SKM-1 (cell line): ENCODE measurements at regions not wholly inside any gene's neighbourhood (a gene's known extent, or its start where the extent isn't known, plus 50 kb on each side); places are given as distances from the start of the nearest gene placed in this dataset.

Experiments
- DNase-seq: peaks from one replicate; lab custom pipeline; 2025; ENCODE audit not compliant: unreplicated experiment; lab: John Stamatoyannopoulos, UW

- DNase-seq: no peak
Observed at GRCh38 chr13:108156749-108157148, 58.6 kb downstream of the LIG4 start.

DNA sequence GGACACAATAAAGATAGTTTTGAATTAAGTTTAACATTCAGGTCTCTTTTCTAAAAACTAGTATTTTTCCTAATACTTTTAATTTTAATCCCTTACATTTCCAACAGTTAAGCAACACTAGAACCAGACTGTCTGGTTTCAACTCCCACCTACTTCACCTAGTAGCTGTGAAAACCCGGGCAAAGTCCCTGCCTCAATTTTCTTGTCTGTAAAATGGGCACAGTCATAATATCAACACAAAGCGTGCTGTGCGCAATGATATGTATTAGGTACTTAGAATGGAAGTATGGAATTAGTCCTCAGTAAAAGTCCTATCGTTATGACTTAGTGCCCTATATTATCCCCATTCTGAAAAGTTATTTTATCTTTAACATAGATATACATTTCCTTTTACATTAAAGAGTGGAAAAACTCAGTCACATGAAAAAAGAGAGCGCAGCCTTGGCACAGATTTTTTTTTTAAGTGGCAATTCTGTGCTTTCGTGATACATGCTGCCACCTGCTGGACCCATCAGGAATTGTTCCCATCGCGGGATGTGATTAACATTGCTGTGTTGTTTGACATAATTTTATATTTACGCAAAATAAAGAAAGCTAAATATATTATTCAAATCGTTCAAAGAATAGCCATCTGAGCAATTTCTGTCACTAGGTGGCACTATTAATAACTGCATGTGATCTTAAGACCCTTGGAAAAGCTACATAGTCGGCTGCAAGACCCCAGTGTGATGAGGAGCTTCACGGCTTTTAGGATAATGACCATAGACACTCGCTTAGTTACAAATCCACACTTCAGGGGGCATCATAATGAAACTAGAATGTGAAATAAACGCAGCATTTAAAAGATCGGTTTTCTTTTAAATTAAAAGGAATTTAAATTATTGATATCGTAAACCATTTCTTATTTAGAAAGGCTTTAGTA is 59.9 kb downstream of the LIG4 start:
- no peak for DNase-seq

- no peak for DNase-seq
Observed at GRCh38 chr13:108154421-108154858, 60.9 kb downstream of the LIG4 start.

GRCh38 chr13:108146642-108147041 is 68.7 kb downstream of the LIG4 start:
- no peak for DNase-seq

DNA sequence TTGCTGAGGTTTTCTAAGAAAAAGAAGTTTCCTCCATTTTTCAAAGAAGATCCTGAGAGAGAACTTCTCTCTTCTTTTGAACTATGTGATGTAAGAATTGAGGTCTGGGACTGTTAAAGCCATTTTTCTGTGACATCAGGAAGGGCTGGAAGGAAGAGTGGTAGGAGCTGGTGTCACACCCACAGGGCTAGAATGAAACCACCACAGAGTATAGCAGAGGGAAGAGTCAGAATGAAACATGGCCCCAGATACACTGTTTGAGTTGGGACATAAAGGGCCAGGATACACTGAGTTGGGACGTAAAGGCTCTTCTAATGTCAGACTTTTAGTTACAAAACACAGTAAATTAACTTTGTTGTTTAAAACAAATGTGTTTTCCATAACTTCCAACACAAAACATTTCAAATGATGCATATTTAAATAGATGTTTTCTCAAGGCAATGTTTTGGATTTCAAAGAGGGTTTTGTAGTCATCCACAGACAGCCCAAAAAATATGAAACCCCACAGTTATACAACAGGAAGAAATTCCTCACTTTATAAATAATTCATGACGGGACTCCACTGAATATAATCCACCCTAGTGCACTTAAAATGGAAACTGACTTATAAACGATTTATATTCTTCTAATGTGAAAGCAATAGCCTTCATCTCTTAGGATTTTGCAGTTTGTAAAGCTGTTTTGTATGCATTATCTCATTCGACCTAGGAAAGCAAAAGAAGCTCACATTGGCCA is 72.5 kb downstream of the LIG4 start:
- no peak for DNase-seq

- DNase-seq: no peak
Observed at GRCh38 chr13:108137176-108137575, 78.2 kb downstream of the LIG4 start.

DNA sequence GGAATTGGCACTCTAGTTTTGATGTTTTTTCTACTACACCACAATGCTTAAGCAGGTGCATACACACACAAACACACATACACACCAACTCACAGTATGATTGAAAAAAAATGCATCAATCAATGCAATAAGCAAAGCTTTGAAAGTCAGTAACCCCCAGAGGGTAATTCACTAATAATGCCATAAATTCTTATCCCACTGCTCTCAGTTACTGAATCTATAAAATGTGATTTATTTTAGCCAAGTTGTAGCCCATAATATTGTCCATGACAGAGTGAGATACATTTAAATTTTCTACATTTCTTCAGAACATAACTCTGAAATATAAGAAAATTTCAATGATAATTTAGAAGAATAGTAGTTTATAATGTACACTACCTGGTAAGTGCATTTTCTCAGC is 87.9 kb downstream of the LIG4 start:
- DNase-seq: no peak

- no peak for DNase-seq
Observed at GRCh38 chr13:108126056-108126455, 89.3 kb downstream of the LIG4 start.

DNA sequence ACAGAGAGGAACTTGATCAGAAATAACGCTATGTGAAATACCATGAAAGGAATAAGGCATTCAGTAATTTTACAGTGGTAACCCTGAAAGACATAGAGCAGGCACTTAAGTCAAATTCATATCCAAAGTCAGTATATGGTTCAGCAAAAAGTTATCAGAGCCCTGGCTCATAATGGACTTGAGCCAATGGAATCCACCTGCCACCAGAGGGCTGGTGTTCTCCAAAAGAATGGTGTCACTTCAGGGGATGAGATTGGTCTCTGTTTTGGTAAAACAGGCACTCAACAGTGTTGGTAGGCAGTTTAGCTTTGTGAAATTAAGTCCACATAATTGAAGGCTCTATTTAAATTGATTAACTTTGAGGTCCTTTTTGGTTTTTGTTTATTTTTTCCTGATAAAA is 93.9 kb downstream of the LIG4 start:
- DNase-seq: no peak

GRCh38 chr13:108120856-108121255 is 94.5 kb downstream of the LIG4 start:
- no peak for DNase-seq

DNA sequence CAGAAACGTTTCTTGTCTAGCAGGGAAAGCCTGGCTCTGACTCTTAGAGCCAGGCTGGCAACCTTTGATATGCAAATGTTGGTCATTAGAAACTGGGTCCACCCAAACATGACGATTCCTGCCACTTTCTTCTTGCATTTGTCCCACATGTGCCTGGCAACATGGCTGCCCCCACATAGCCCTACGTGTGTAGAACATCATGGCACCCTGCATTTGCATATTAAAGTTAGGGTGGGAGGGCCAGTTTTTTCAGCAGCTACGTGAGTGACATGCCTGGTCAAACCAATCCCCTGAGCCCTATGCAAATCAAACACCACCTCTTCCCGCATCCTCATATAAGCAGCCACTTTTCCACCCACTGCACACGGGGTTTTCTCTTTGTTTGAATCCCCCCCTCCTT is 95.0 kb downstream of the LIG4 start:
- DNase-seq: no peak

DNA sequence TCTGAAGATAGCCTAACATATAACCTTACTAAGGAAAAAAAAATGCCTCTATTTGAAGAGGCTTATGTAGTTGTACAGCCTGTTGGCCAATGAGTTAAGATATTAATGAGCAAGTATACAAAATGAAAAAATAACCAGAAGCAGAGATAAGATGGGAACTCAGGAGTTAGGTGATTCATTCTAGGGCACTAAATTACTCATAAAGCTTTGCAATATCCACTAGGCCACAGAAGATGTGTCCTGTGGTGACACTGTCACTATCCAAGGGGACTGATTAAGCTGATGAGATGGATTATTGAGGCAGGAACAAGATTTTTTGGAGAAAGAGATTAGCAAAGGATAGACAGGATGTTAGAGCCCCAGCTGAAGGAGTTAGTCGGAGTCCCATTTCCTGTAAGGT is 99.6 kb downstream of the LIG4 start:
- DNase-seq: no peak

DNA sequence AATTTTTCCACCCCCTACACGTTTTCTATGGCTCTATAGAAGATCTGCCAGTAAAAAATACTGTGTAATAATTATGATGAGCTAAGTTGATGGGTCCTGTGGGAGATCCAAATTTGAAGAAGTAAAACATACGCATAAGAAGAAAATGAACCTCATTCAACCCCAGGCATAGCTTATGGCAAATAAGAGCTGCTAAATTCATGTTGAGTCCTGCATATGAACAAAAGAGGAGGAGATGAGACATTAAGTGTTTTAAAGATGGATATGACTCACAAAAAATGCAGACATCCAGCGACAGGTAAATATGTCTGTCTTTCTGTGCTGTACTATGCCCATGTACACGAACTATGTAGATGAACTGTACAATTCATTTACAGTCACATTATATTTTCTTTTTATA is 101.9 kb downstream of the LIG4 start:
- no peak for DNase-seq

GRCh38 chr13:108104736-108105135 is 110.6 kb downstream of the LIG4 start:
- no peak for DNase-seq

GRCh38 chr13:108102771-108103170 is 112.6 kb downstream of the LIG4 start:
- no peak for DNase-seq

GRCh38 chr13:108096301-108096915 is 118.9 kb downstream of the LIG4 start:
- DNase-seq: no peak

DNA sequence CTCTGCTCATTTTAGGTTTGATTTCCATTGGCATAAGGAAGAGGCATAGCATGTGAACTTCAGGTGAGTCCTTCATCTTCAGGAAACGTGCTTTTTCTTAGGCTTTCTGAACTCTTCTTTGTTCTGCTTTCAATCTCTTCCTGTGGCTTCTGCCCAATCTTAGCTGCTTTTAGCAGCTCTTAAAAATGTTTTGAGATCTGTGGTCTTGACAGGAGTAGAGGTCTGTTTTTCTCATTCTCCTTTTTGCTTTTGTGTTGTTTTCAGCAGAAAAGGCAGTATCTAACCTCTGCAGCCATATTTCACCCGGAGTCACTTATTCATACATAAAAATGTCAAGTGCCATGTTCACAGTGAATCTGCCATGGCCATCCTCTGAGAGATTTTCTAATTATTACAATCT is 120.3 kb downstream of the LIG4 start:
- DNase-seq: no peak

DNA sequence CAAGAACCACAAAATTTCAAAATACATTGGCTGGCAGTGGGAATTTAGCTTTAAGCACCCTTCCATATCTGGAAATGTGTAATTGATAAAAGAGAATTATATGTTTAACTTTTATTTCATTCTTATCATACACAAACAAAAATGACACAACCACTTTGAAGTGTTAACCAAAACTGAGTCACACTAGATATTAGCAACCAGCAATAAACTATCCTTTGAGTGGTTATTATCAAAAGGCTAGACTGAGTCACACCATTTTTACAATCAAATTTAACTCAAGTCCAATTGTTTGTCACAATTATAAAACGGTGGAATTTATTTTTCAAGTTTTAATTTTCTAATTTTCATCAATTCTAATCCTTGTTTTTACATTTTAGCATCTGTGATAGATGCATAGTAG is 121.7 kb downstream of the LIG4 start:
- DNase-seq: no peak

DNA sequence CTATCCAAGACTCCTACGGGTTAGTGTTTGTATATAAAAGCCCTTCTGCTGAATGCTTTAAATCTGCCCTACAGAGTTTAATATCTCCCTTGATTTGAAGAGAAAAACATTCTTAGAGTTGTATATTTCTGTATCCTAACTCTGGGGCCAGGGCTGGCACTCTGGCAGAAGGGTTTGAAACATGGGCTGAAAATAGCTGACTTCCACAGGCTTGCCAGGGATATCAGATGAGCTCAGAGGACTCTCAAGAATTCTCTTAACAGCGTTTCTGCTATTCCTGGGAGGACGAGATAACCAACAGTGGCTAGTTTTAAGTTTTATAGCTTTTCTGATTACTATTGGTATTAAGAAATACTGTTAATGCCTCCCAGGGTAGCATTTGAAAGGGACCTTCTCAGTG is 127.5 kb downstream of the LIG4 start:
- DNase-seq: no peak

GRCh38 chr13:108086678-108087077 is 128.7 kb downstream of the LIG4 start:
- DNase-seq: no peak

DNA sequence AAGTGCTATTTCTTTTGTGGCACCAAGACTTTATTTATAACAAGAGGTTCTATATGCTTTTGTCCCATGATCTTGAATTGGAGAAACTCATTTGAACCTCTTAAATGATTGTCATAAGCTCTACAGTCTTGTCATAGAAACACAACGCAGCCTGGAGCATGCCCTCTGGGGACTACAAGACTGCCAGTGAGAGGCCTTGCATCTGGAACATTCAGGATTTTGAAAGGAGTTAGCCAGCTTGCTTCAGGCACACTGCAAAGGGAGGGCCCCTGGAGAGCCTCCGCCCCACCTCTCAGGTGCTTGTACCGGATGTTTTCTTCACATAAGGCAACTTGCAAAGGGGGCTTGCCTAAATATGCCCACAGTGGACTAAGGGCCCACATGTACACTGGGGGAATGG is 130.5 kb downstream of the LIG4 start:
- no peak for DNase-seq

DNA sequence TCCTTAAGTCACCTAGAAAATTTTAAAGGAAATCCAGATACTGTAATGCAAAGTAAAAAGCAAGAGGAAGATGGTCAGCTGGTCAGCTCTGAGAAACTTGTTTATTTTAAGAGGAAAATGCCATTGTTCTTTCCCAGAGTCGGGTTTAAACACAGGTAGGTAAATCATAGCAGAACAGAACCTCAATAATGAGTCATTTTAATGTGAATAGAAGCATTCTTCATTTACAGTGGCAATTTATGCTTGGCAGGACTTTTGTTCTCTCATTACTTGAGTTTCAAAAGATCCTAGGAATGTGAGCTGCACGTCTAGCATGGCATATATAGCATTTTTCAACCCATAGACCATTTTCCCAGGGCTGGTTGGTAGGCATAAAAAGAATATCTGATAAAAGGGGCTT is 132.3 kb downstream of the LIG4 start:
- no peak for DNase-seq
